GM12892 (cell line): ENCODE measurements at regions not wholly inside any gene's neighbourhood (a gene's known extent, or its start where the extent isn't known, plus 50 kb on each side); places are given as distances from the start of the nearest gene placed in this dataset.

Experiments
- POLR2A ChIP-seq: IDR thresholded peaks from 2 replicates; pipeline ENCODE4 v1.6.1; 2011; ENCODE audit warnings: low read depth, low read length, control low read depth
- TAF1 ChIP-seq: IDR thresholded peaks from 2 replicates; pipeline ENCODE4 v1.6.1; 2011; ENCODE audit warnings: low read depth, mild to moderate bottlenecking, control low read depth, low read length, borderline replicate concordance

- peak; percentile 27; the same call in 1 of the 2 replicates for TF ChIP-seq TAF1
- peak; percentile 27; the same call in 1 of the 2 replicates for TF ChIP-seq POLR2A
Observed at GRCh38 chr6:22025468-22026163, 271.2 kb downstream of the PRL start.
